H1 (cell line): ENCODE measurements at regions not wholly inside any gene's neighbourhood (a gene's known extent, or its start where the extent isn't known, plus 50 kb on each side); places are given as distances from the start of the nearest gene placed in this dataset.

Experiments
- CTCF ChIA-PET: fragments of 300-600 bp; sonication (Branson Sonifier 250); formaldehyde crosslinking; loops from one replicate; lab custom pipeline; 2021; ENCODE audit not compliant: partially characterized antibody; lab: Charles Lee
- POLR2A ChIA-PET: fragments of 300-600 bp; sonication (Branson Sonifier 250); formaldehyde crosslinking; loops from one replicate; lab custom pipeline; 2021; ENCODE audit warnings: inconsistent platforms; ENCODE audit not compliant: partially characterized antibody; lab: Charles Lee
- DNase-seq, 2 experiments: peaks; one replicate each; pipeline versions ENCODE4 v3.0.0 to v3.0.0-alpha.2; 2010 to 2022; ENCODE audit warnings: low spot score in 2 of 2, low read depth in 1 of 2, mixed read lengths in 1 of 2
- FAIRE-seq: peaks from 2 replicates; lab custom pipeline; 2011; peaks lifted over from hg19 to GRCh38; lab: Jason Lieb, UNC
- H2AFZ ChIP-seq: 2 replicates; pipeline ENCODE4 v1.8.1; 2012; ENCODE audit warnings: low read length, inconsistent platforms
- H2AK5ac ChIP-seq: 2 replicates; pipeline ENCODE4 v1.6.1; 2013; ENCODE audit warnings: low read depth, low read length
- H2BK120ac ChIP-seq: replicated peaks from 2 replicates; pipeline ENCODE3; 2013; ENCODE audit warnings: low read depth, low read length, inconsistent platforms
- H2BK12ac ChIP-seq: 2 replicates; pipeline ENCODE4 v1.6.1; 2013; ENCODE audit warnings: low read depth, low read length
- H2BK15ac ChIP-seq: 2 replicates; pipeline ENCODE4 v1.6.1; 2013; ENCODE audit warnings: low read length
- H2BK20ac ChIP-seq: 2 replicates; pipeline ENCODE4 v1.6.1; 2013; ENCODE audit warnings: low read length
- H2BK5ac ChIP-seq: 2 replicates; pipeline ENCODE4 v1.6.1; 2013; ENCODE audit warnings: low read depth, low read length
- H3K14ac ChIP-seq: 2 replicates; pipeline ENCODE4 v1.6.1; 2013; ENCODE audit warnings: inconsistent platforms; ENCODE audit not compliant: insufficient read length
- H3K18ac ChIP-seq: 2 replicates; pipeline ENCODE4 v1.6.1; 2013; ENCODE audit warnings: low read length; ENCODE audit errors: extremely low read depth
- H3K23ac ChIP-seq: 2 replicates; pipeline ENCODE4 v1.6.1; 2013; ENCODE audit warnings: inconsistent platforms; ENCODE audit not compliant: insufficient read length
- H3K23me2 ChIP-seq: 2 replicates; pipeline ENCODE4 v1.6.1; 2013; ENCODE audit warnings: low read depth, low read length
- H3K27ac ChIP-seq: 2 replicates; pipeline ENCODE4 v1.6.1; 2011; ENCODE audit warnings: low read depth, low read length, inconsistent platforms
- H3K27me3 ChIP-seq, 4 experiments: replicated peaks in 1 of 4; 1 replicate in 1 of 4; 2 replicates in 3 of 4; pipeline versions ENCODE4 v1.6.1 to v1.8.1; 2011 to 2013; ENCODE audit warnings: low read length in 3 of 4, mild to moderate bottlenecking in 3 of 4, inconsistent platforms in 2 of 4, mixed read lengths in 2 of 4, moderate library complexity in 1 of 4; ENCODE audit not compliant: control insufficient read depth in 3 of 4, insufficient read depth in 3 of 4; ENCODE audit errors: extremely low read depth in 1 of 4
- H3K36me3 ChIP-seq, 4 experiments: 2 replicates each; pipeline versions ENCODE4 v1.6.1 to v1.8.1; 2011 to 2013; ENCODE audit warnings: mild to moderate bottlenecking in 4 of 4, low read length in 3 of 4, moderate library complexity in 2 of 4, control low read depth in 1 of 4, inconsistent platforms in 1 of 4; ENCODE audit not compliant: insufficient read depth in 4 of 4, control insufficient read depth in 2 of 4
- H3K4ac ChIP-seq: replicated peaks from 2 replicates; pipeline ENCODE3; 2013; ENCODE audit warnings: low read length, low read depth, mixed read lengths, inconsistent platforms; ENCODE audit not compliant: insufficient read length
- H3K4me1 ChIP-seq, 4 experiments: replicated peaks in 1 of 4; 1 replicate in 1 of 4; 2 replicates in 3 of 4; pipeline versions ENCODE4 v1.6.1 to v1.8.1; 2011 to 2013; ENCODE audit warnings: low read length in 3 of 4, inconsistent platforms in 2 of 4, mixed read lengths in 1 of 4; ENCODE audit not compliant: insufficient read depth in 4 of 4, control insufficient read depth in 3 of 4
- H3K4me2 ChIP-seq, 2 experiments: 2 replicates each; pipeline versions ENCODE4 v1.6.1 to v1.8.1; 2011 to 2013; ENCODE audit warnings: low read depth in 2 of 2, low read length in 2 of 2, control low read depth in 1 of 2, inconsistent platforms in 1 of 2, mild to moderate bottlenecking in 1 of 2; ENCODE audit not compliant: insufficient read depth in 1 of 2
- H3K4me3 ChIP-seq, 4 experiments: fragments of 200-600, 300-600 bp in 1 of 4; sonication (generic), shearing (Covaris generic), sonication (Bioruptor Twin) in 1 of 4; 2 replicates each; pipeline versions ENCODE4 v1.5.1 to v1.8.1; 2011 to 2016; ENCODE audit warnings: low read length in 4 of 4, low read depth in 3 of 4, control low read depth in 2 of 4, inconsistent platforms in 2 of 4, mild to moderate bottlenecking in 2 of 4, mixed read lengths in 1 of 4, moderate library complexity in 1 of 4; ENCODE audit not compliant: insufficient read depth in 2 of 4; ENCODE audit errors: extremely low read depth in 1 of 4
- H3K56ac ChIP-seq: replicated peaks from 2 replicates; pipeline ENCODE3; 2013; ENCODE audit warnings: low read depth, mild to moderate bottlenecking, mixed read lengths, low read length, inconsistent platforms; ENCODE audit not compliant: insufficient read length
- H3K79me1 ChIP-seq: 2 replicates; pipeline ENCODE4 v1.6.1; 2013; ENCODE audit warnings: low read depth, low read length, control low read depth
- H3K79me2 ChIP-seq, 2 experiments: 2 replicates each; pipeline versions ENCODE4 v1.6.1 to v1.8.1; 2012 to 2013; ENCODE audit warnings: low read length in 2 of 2, mild to moderate bottlenecking in 2 of 2, inconsistent platforms in 1 of 2; ENCODE audit not compliant: insufficient read depth in 2 of 2, control insufficient read depth in 1 of 2
- H3K9ac ChIP-seq, 4 experiments: replicated peaks in 1 of 4; 1 replicate in 1 of 4; 2 replicates in 3 of 4; pipeline versions ENCODE4 v1.6.1 to v1.8.1; 2011 to 2013; ENCODE audit warnings: low read depth in 3 of 4, low read length in 3 of 4, control low read depth in 2 of 4, mild to moderate bottlenecking in 2 of 4, moderate library complexity in 2 of 4, inconsistent platforms in 1 of 4; ENCODE audit errors: extremely low read depth in 1 of 4
- H3K9me3 ChIP-seq, 2 experiments: 2 replicates each; pipeline versions ENCODE4 v1.6.1 to v1.8.1; 2012 to 2013; ENCODE audit warnings: mild to moderate bottlenecking in 2 of 2, moderate library complexity in 2 of 2, control low read depth in 1 of 2, inconsistent platforms in 1 of 2, low read depth in 1 of 2, low read length in 1 of 2, mixed read lengths in 1 of 2; ENCODE audit not compliant: insufficient read depth in 2 of 2
- H4K20me1 ChIP-seq, 2 experiments: replicated peaks in 1 of 2; 2 replicates each; pipeline versions ENCODE3 to v1.8.1; 2011 to 2013; ENCODE audit warnings: inconsistent platforms in 2 of 2, low read length in 2 of 2, mild to moderate bottlenecking in 1 of 2; ENCODE audit not compliant: insufficient read depth in 2 of 2, control insufficient read depth in 1 of 2
- H4K5ac ChIP-seq: 2 replicates; pipeline ENCODE4 v1.6.1; 2013; ENCODE audit warnings: low read length, low read depth, mixed read lengths, inconsistent platforms; ENCODE audit not compliant: insufficient read length
- H4K8ac ChIP-seq: 2 replicates; pipeline ENCODE4 v1.8.0; 2013; ENCODE audit warnings: mild to moderate bottlenecking, moderate library complexity, low read length, inconsistent platforms; ENCODE audit not compliant: insufficient read depth; ENCODE audit errors: extremely low read depth
- H4K91ac ChIP-seq: replicated peaks from 2 replicates; pipeline ENCODE3; 2013; ENCODE audit warnings: low read length, mixed read lengths, inconsistent platforms; ENCODE audit not compliant: insufficient read length
- BCL11A ChIP-seq, 2 experiments: IDR thresholded peaks; one replicate each; pipeline ENCODE4 v1.6.1; 2011; ENCODE audit warnings: low read depth in 2 of 2, low read length in 2 of 2, mild to moderate bottlenecking in 2 of 2
- EGR1 ChIP-seq: IDR thresholded peaks from 2 replicates; pipeline ENCODE4 v1.6.1; 2011; ENCODE audit warnings: low read depth, low read length, borderline replicate concordance
- EZH2 ChIP-seq: fragments of 200-600 bp; sonication (generic); IDR thresholded peaks from 2 replicates; pipeline ENCODE4 v1.7.1; 2012; ENCODE audit warnings: low read depth, mild to moderate bottlenecking, moderate library complexity, low read length, inconsistent platforms; ENCODE audit not compliant: severe bottlenecking
- SRF ChIP-seq: IDR thresholded peaks from 2 replicates; pipeline ENCODE4 v1.6.1; 2011; ENCODE audit warnings: mild to moderate bottlenecking, low read depth, low read length, moderate library complexity
- TBP ChIP-seq: IDR thresholded peaks from 2 replicates; pipeline ENCODE4 v1.6.1; 2011; ENCODE audit warnings: low read depth, low read length, improper control_type of control experiment
- WGBS, 2 experiments: shearing (Covaris generic) in 1 of 2; methylation state at CpG; one replicate each; pipeline versions ENCODE4 v1.1.6 to v1.1.7; 2013 to 2015; ENCODE audit warnings: low lambda C conversion rate in 2 of 2, mixed read lengths in 2 of 2, inconsistent platforms in 1 of 2, low coverage in 1 of 2, missing lambda C conversion rate in 1 of 2; ENCODE audit not compliant: insufficient replicate concordance in 2 of 2, insufficient coverage in 1 of 2, insufficient read length in 1 of 2; ENCODE audit errors: extremely low coverage in 1 of 2, missing lambda C conversion rate in 1 of 2; 5-methylcytosine and 5-hydroxymethylcytosine counted together
- TF ChIP-seq, protein P1 (sequence below): IDR thresholded peaks from 2 replicates; pipeline ENCODE4 v1.6.1; 2011; ENCODE audit warnings: low read depth, mild to moderate bottlenecking, low read length; ENCODE audit not compliant: insufficient read depth

GRCh38 chr21:14753466-14754258, 207.5 kb upstream of the SAMSN1 start:
- no peak overlapping the region for H3K4me3 ChIP-seq
- no peak for FAIRE-seq

More at GRCh38 chr21:14753466-14754258, 207.5 kb upstream of the SAMSN1 start:
- Histone ChIP-seq H3K27me3 (peaks cover 0 to 1% (median 0%) of the 10 kb centered on the region in 4 experiments; a peak in 1 of 7 replicates), H2BK120ac (no peak overlapping the region), H4K5ac (no peak overlapping the region), H3K4ac (no peak overlapping the region), H3K56ac (no peak overlapping the region), H3K36me3 (no peaks in the 10 kb centered on the region), H3K79me2 (no peaks in the 10 kb centered on the region), H2BK5ac (no peak overlapping the region)
- 80% methylated on average over 2 of the region's 2 CpGs; no CpG with 5 or more reads in 1 of the 2 experiments for WGBS, 2 experiments
- CTCF ChIA-PET = interaction anchor here (0.8 kb wide), 1 partner anchor 250 kb away, joined by 3 read pairs; no protein-coding TSS in a partner anchor
- no peak for TF ChIP-seq EZH2
- no peak for TF ChIP-seq EGR1
- TF ChIP-seq, protein P1, sequence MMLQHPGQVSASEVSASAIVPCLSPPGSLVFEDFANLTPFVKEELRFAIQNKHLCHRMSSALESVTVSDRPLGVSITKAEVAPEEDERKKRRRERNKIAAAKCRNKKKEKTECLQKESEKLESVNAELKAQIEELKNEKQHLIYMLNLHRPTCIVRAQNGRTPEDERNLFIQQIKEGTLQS = no peak
- TF ChIP-seq TBP = no peak
- no peak for TF ChIP-seq BCL11A (IDR thresholded peaks at IDR 0.05; ENCODE audit: low read depth in 2 of 2, low read length in 2 of 2)
- no peak for TF ChIP-seq SRF
- TF ChIP-seq, all 59 proteins: peak for 0
- no peaks in the 10 kb centered on the region for H3K4me1 ChIP-seq
- no peaks in the 10 kb centered on the region for H4K20me1 ChIP-seq
- no peak overlapping the region for H4K8ac ChIP-seq
- H3K4me2 ChIP-seq = no peak overlapping the region
- H3K23me2 ChIP-seq = no peaks in the 10 kb centered on the region
- peak overlapping the region; percentile 57; the same call in 1 of the 2 replicates for H2AFZ ChIP-seq
- DNase-seq = no peak
- no peaks in the 10 kb centered on the region for H3K9me3 ChIP-seq
- no peak overlapping the region for H3K18ac ChIP-seq
- no peak overlapping the region for H3K14ac ChIP-seq
- H3K27ac ChIP-seq = no peak overlapping the region
- no peak overlapping the region for H2BK15ac ChIP-seq
- H3K9ac ChIP-seq = no peak overlapping the region
- H2BK20ac ChIP-seq = no peak overlapping the region
- no peak overlapping the region for H2AK5ac ChIP-seq
- H3K23ac ChIP-seq = no peak overlapping the region
- no peaks in the 10 kb centered on the region for H3K79me1 ChIP-seq
- H4K91ac ChIP-seq = no peak overlapping the region
- POLR2A ChIA-PET = no interaction called here
- no peak overlapping the region for H2BK12ac ChIP-seq
